Body of pancreas (tissue), 4 donors: ENCODE measurements at regions not wholly inside any gene's neighbourhood (a gene's known extent, or its start where the extent isn't known, plus 50 kb on each side); places are given as distances from the start of the nearest gene placed in this dataset.

Experiments
- ATAC-seq: fragments of 150-250 bp; one replicate; pipeline ENCODE4 v1.9.1; 2016
- DNase-seq, 4 donors: peaks; one replicate each; pipeline ENCODE4 v3.0.0-alpha.2; 2019
- H3K27ac ChIP-seq, 4 donors: fragments of 200-600 bp; sonication (generic); 1 replicate in 3 of 4; 2 replicates in 1 of 4; pipeline versions ENCODE4 v1.5.1 to v1.6.1; 2016 to 2019; ENCODE audit warnings: mild to moderate bottlenecking in 1 of 4, mixed read lengths in 1 of 4, moderate library complexity in 1 of 4
- H3K27me3 ChIP-seq, 2 donors: fragments of 200-600 bp; sonication (generic); one replicate each; pipeline ENCODE4 v1.6.0; 2016; ENCODE audit warnings: mild to moderate bottlenecking in 1 of 2
- H3K36me3 ChIP-seq, 2 donors: fragments of 200-600 bp; sonication (generic); replicated peaks in 1 of 2; 2 replicates each; pipeline ENCODE4 v1.5.1; 2016; ENCODE audit warnings: low read depth in 2 of 2; ENCODE audit not compliant: insufficient read depth in 1 of 2
- H3K4me1 ChIP-seq: fragments of 200-600 bp; sonication (generic); one replicate; pipeline ENCODE4 v1.6.0; 2016
- H3K4me3 ChIP-seq, 2 donors: fragments of 200-600 bp; sonication (generic); 1 replicate in 1 of 2; 2 replicates in 1 of 2; pipeline ENCODE4 v1.5.1; 2016 to 2019
- H3K9me3 ChIP-seq, 3 donors: fragments of 200-600 bp; sonication (generic); 1 replicate in 2 of 3; 2 replicates in 1 of 3; pipeline ENCODE4 v1.5.1; 2016
- POLR2A ChIP-seq, 3 donors: fragments of 450-650 bp; IDR thresholded peaks; one replicate each; pipeline ENCODE4 v1.6.1; 2016; ENCODE audit warnings: antibody characterized with exemption in 3 of 3, mild to moderate bottlenecking in 2 of 3
- WGBS, 2 donors: methylation state at CpG; one replicate each; pipeline ENCODE4 v1.1.5; 2017; 5-methylcytosine and 5-hydroxymethylcytosine counted together
- intact Hi-C: fragments of 100-400 bp; cut with DNase I; formaldehyde crosslinking; loops from one replicate; pipeline ENCODE4 v1.15.1; 2023
- TF ChIP-seq, protein P1 (sequence below), 7 experiments: fragments of 450-650 bp in 4 of 7; fragments of 200-600 bp in 3 of 7; sonication (generic) in 3 of 7; IDR thresholded peaks; one replicate each; pipeline ENCODE4 v1.5.1; 2016 to 2019; ENCODE audit warnings: antibody characterized with exemption in 7 of 7

DNA sequence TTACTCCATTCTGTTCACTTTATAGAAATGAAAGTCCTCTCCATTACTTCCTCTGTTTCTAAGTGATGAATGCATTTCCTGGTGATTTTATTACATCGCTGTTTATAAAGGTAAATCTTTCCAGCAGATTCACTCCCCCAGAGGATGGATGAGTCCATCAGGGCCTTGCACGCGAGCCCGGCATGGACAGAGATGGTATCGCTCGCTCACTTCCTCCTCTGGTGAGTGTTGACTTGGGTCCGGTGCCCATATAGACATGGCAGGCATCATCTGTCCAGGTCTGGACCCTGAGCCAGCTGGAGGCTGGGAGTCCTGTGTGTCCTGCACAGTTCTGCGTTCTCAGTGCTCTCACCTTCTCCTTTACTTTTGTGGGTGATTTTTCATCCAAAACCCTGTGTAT is 733.6 kb upstream of the SALL3 start:
- no peaks in the 10 kb centered on the region for H3K36me3 ChIP-seq
- WGBS, 2 donors: 71 to 79% methylated on average over 8 of the region's 8 CpGs
- intact Hi-C loops: no loop called here
- no peak for DNase-seq
- no peaks in the 10 kb centered on the region for H3K4me1 ChIP-seq
- no peak overlapping the region for H3K27ac ChIP-seq
- H3K4me3 ChIP-seq: no peak overlapping the region
- TF ChIP-seq POLR2A (IDR thresholded peaks at IDR 0.05): no peak
- TF ChIP-seq, protein P1, sequence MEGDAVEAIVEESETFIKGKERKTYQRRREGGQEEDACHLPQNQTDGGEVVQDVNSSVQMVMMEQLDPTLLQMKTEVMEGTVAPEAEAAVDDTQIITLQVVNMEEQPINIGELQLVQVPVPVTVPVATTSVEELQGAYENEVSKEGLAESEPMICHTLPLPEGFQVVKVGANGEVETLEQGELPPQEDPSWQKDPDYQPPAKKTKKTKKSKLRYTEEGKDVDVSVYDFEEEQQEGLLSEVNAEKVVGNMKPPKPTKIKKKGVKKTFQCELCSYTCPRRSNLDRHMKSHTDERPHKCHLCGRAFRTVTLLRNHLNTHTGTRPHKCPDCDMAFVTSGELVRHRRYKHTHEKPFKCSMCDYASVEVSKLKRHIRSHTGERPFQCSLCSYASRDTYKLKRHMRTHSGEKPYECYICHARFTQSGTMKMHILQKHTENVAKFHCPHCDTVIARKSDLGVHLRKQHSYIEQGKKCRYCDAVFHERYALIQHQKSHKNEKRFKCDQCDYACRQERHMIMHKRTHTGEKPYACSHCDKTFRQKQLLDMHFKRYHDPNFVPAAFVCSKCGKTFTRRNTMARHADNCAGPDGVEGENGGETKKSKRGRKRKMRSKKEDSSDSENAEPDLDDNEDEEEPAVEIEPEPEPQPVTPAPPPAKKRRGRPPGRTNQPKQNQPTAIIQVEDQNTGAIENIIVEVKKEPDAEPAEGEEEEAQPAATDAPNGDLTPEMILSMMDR (IDR thresholded peaks at IDR 0.05): no peak
- no peaks in the 10 kb centered on the region for H3K9me3 ChIP-seq
- H3K27me3 ChIP-seq: no peaks in the 10 kb centered on the region
- no peak for ATAC-seq

DNA sequence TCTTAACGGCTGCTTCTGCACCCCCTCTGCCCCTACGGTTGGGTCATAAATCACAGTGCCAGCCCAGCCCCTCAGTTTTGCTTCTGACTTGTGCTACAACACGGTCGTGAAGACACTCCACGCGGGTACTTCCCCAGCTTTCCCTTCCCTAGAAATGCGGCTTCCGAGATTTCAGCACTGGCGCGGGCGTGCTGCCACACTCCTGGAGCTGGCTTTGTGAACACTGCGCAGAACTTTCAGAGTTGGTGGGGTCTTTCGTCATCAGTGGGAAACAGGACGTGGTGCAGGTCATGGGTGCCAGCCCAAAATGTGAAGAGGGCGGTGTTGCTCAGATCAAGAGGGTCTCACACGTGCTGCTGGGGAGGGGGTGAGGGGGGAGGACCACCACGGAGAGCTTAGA is 733.0 kb upstream of the SALL3 start:
- H3K4me3 ChIP-seq: no peak overlapping the region
- intact Hi-C loops: no loop called here
- DNase-seq (no peak), ATAC-seq (no peak)
- H3K36me3 ChIP-seq: no peaks in the 10 kb centered on the region
- H3K9me3 ChIP-seq: no peaks in the 10 kb centered on the region
- 59 to 64% methylated on average over 17 of the region's 17 CpGs for WGBS, 2 donors
- no peaks in the 10 kb centered on the region for H3K27me3 ChIP-seq
- no peak overlapping the region for H3K27ac ChIP-seq
- TF ChIP-seq POLR2A (IDR thresholded peaks at IDR 0.05): no peak
- TF ChIP-seq, protein P1 (IDR thresholded peaks at IDR 0.05): no peak
- H3K4me1 ChIP-seq: no peaks in the 10 kb centered on the region

DNA sequence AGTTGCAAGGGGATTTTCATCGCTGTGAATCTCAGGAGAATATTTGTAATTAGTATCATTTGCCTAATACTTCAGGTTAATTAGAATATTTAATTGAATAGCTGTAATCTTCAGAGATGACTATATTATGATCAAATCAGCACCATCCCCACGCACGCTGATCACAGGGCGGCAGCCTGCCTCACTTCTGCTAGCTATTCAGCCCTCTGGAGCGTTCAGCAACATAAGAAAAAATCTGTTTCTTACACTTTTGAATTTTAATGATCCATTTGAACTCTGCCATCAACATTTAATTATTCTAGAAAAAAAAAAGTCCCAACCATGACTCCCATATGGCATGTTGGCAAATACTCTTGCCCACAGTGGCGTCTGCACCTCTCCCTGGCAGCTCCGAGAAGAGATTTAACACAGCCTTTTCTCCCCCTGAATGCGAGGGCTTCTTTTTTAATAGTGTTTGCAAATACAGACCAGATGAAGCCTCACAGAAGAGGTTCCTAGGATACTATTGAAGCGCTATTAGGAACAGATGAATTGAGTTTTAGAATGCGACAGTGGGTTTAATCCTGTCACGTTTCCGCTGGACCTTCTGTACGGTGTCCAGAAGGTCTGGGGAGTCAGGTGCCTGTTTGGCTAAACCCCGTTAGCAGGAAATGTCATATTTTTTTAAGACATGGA is 731.9 kb upstream of the SALL3 start:
- WGBS, 2 donors: 72 to 79% methylated on average over 14 of the region's 14 CpGs
- no peak for DNase-seq
- no peak for TF ChIP-seq POLR2A (IDR thresholded peaks at IDR 0.05)
- TF ChIP-seq, protein P1 (IDR thresholded peaks at IDR 0.05): no peak

DNA sequence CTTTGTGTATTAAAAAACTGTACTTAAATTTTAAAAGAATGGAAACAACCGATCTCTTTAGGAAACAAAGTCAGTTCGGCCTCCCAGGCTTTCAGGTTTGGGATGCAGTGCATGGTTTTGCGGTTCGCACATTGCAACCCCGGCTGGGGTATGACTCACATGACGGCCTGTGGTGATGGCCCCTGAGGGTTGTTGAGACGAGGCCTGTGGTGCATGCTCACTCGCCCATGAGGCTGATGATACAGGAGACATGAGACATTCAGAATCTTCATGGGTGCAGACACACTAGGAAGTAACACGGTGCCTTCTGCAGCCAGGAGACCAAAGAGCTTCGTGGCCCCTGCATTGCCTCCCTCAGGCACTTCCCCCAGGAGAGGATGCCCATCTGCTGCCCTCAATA is 724.6 kb upstream of the SALL3 start:
- intact Hi-C loops: no loop called here
- Histone ChIP-seq H3K4me1 (no peaks in the 10 kb centered on the region), H3K4me3 (no peak overlapping the region), H3K36me3 (no peaks in the 10 kb centered on the region), H3K27me3 (peaks cover 0 to 5% of the 10 kb centered on the region in 2 donors), H3K27ac (no peak overlapping the region), H3K9me3 (no peaks in the 10 kb centered on the region)
- WGBS, 2 donors: 70 to 81% methylated on average over 10 of the region's 10 CpGs
- no peak for DNase-seq
- TF ChIP-seq, protein P1 (IDR thresholded peaks at IDR 0.05): no peak
- no peak for TF ChIP-seq POLR2A (IDR thresholded peaks at IDR 0.05)
- no peak for ATAC-seq

More for the DNA sequence above, 731.9 kb upstream of the SALL3 start:
- Histone ChIP-seq H3K27ac (no peak overlapping the region), H3K4me1 (no peaks in the 10 kb centered on the region), H3K36me3 (no peaks in the 10 kb centered on the region), H3K4me3 (no peak overlapping the region), H3K9me3 (no peaks in the 10 kb centered on the region), H3K27me3 (no peaks in the 10 kb centered on the region)
- intact Hi-C loops: no loop called here
- ATAC-seq: no peak
